Activated T-cell treated with anti-CD3 and anti-CD28 coated beads for 1 hour (primary cell): ENCODE measurements at regions not wholly inside any gene's neighbourhood (a gene's known extent, or its start where the extent isn't known, plus 50 kb on each side); places are given as distances from the start of the nearest gene placed in this dataset.
"Not testable (repeated sequence)": the region's sequence is repeated elsewhere in the genome, so short reads cannot be mapped to it uniquely, and the experiment has no call there.

Experiments
- DNase-seq: peaks from one replicate; pipeline ENCODE4 v3.0.0-alpha.2; 2020; ENCODE audit warnings: low read depth

DNA sequence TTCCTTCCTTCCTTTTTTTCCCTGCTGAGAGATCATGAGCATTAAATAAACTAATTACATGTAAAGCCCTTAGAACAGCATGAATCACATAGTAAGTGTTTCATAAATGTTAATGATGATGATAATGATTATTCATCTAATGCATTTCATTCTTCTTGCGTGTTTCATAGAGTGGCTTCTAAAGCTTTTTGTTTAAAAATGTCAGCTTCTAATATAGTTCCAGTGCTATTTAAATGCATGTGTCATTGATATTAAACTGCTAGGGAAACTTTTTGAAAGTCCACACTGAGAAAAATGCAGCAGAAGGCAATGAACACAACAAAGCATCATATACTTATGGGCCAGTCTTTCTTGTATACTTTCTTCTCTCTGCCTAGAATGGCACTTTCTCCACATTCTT is 894.8 kb downstream of the REEP3 start:
- no peak for DNase-seq

DNA sequence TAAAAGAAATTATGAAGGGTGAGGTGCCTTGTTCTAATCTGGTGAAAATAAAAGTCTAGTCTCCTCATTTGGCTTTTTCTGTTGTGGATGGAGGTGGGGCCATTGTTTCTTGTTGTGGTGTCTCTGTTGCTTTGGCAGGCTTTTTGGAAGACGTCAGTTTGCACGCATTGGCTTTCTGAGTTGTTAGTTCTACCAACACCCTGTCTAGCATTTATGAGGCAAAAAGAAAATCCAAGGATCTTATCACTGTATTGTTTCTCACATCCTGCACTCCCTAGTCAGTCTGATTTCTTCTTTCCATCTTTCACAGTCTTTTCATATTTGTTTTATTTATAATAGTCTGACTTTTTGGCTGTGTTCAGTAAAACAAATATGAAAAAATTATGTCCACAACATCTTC is 898.3 kb downstream of the REEP3 start:
- DNase-seq, result no peak

GRCh38 chr10:64426745-64427144 is 905.5 kb downstream of the REEP3 start:
- no peak for DNase-seq

GRCh38 chr10:64430690-64431323 is 909.6 kb downstream of the REEP3 start:
- no peak for DNase-seq

DNA sequence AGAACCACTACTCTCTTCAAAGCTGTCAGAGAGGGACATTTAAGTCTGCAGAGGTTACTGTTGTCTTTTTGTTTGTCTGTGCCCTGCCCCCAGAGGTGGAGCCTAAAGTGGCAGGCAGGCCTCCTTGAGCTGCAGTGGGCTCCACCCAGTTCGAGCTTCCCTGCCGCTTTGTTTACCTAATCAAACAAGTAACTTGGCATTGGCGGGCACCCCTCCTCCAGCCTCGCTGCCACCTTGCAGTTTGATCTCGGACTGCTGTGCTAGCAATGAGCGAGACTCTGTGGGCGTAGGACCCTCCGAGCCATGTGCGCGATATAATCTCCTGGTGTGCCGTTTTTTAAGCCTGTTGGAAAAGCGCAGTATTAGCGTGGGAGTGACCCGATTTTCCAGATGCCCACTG is 920.7 kb downstream of the REEP3 start:
- not testable (repeated sequence) for DNase-seq

GRCh38 chr10:64444163-64444562 is 923.0 kb downstream of the REEP3 start:
- no peak for DNase-seq

DNA sequence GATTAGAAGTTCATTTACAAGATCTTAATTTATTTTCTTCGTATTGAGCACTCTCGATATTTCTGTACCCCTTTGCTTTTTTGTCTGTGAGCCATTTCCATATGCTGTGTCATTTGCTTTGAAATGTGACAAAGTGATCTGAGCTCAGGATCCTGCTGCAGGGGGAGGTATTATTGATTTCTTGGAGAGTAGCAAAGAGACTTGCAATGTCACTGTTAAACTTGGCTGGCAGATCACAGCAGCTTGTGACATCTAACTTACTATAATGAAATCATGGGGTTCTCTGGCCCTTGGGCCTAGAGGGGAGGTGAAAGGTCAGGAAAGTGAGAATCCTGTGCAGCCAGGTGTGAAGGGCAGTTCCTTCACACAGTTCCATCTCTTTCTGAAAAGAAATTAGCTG is 923.4 kb downstream of the REEP3 start:
- no peak for DNase-seq

DNA sequence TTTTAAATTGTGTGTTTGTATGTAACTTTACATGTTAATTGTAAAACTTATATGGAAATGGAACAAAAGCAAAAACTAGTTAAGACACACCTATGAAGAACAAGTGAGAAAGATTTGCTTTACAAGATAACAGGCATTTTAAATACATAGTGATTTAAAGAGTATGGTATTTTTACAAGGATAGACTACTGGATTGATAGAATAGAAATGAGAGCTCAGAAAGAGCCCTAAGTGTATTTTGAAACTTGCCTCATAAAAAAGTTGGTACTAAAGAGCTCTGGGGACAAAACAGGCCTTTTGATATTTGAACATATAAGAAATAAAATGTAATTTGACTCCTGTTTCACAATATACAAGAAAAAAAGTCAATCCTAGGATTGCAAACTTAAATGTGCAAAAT is 928.4 kb downstream of the REEP3 start:
- DNase-seq, result no peak

GRCh38 chr10:64450312-64450711 is 929.1 kb downstream of the REEP3 start:
- no peak for DNase-seq

DNA sequence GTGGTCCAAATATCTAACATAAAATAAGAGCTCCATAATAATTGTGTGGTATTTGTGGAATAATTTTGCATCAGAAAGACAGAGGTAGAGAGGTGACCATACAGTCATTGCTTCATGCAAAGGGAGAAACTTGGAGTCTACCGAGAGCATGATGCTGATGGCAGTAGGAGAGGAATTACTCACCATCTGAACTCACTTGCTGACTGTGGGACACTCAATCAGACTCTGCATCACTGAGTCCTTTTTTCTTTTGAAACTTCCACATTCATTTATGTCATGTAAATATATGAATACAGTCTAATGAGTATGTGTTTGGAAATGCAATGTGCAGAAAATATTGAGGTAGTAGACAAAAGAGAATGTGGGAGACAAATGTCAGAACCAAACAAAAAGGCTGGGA is 933.8 kb downstream of the REEP3 start:
- DNase-seq, result no peak

GRCh38 chr10:64458306-64458705 is 937.1 kb downstream of the REEP3 start:
- no peak for DNase-seq

GRCh38 chr10:64463406-64463805 is 942.2 kb downstream of the REEP3 start:
- DNase-seq, result no peak

GRCh38 chr10:64465653-64466052 is 944.5 kb downstream of the REEP3 start:
- DNase-seq, result no peak

- DNase-seq, result no peak
Observed at GRCh38 chr10:64468219-64468618, 947.0 kb downstream of the REEP3 start.

- no peak for DNase-seq
Observed at GRCh38 chr10:64476506-64476905, 955.3 kb downstream of the REEP3 start.

- no peak for DNase-seq
Observed at GRCh38 chr10:64477791-64478190, 956.6 kb downstream of the REEP3 start.

DNA sequence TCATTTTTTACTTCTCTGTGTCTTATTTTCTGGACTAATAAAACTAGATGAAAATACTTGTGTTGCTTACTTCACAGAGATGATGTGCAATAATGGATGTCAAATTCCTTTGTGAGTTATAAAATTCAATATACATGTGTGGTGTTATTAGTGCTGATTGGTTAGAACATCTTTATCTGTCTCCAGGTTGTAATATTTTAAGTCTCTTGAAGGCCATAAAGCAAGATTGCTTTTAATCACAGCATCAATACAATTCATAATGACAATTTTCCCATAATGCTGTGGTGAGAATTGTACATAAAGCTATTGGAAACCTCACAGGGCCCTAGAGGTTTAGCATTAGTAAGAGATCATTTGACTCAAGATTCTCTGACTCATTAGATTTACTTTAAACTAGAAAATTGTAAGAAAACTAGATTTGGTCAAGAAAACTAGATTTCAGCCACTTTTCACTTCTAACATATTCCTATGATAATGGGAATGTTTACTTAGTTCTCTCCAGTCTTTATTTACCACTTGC is 963.7 kb downstream of the REEP3 start:
- no peak for DNase-seq

DNA sequence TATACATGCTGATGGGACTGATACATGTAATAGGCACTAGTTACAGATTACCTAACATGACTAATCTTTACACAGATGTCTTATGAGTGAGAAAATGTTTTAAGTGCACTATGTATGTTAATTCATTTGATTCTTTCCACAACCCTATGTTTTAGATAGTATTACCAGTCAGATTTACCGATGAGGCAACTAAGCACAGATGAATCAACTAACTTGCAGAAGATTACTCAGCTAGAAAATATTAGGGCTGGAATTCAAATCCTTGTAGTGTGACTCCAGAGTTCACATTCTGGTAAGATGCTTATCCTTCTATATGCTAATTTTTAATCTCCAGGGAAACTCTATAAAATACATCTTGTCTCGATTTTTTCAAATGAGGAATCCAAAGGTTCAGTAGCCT is 964.9 kb downstream of the REEP3 start:
- no peak for DNase-seq

GRCh38 chr10:64486901-64487300 is 965.7 kb downstream of the REEP3 start:
- DNase-seq, result no peak

- DNase-seq, result no peak
Observed at GRCh38 chr10:64494901-64495300, 973.7 kb downstream of the REEP3 start.

GRCh38 chr10:64497306-64497705 is 976.1 kb downstream of the REEP3 start:
- DNase-seq, result no peak

DNA sequence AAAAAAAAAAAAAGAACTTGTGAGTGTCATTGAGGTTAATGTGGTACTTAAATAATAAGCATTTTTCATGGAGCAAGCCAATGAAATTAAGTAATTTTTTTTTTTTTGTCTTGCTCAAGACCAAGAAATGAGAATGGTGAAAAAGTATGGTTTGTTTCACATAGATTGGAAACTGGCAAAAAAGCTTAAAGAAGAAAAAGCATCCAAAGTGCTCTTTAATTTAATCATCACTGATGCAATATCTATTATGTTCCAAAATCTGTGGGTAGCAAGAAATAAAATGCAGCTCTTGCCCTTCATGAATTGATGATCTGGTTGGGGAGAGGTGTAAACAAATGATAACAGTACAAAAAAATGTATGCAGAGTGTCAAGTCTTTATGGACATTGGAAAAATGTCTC is 980.6 kb downstream of the REEP3 start:
- no peak for DNase-seq

GRCh38 chr10:64502936-64503335 is 981.7 kb downstream of the REEP3 start:
- DNase-seq, result no peak

- no peak for DNase-seq
Observed at GRCh38 chr10:64503429-64503828, 982.2 kb downstream of the REEP3 start.
